ENCODE measurements at regions not wholly inside any gene's neighbourhood (a gene's known extent, or its start where the extent isn't known, plus 50 kb on each side); places are given as distances from the start of the nearest gene placed in this dataset.

GRCh38 chr14:22264759-22265158, 324.3 kb downstream of the DAD1 start:
- no peak for TF ChIP-seq POLR2A (IDR thresholded peaks at IDR 0.05)
- TF ChIP-seq CTCF (IDR thresholded peaks at IDR 0.05) = no peak
- TF ChIP-seq POLR2AphosphoS5 (IDR thresholded peaks at IDR 0.05) = no peak

Data from upper lobe of left lung (tissue), 4 donors.